ENCODE measurements at regions not wholly inside any gene's neighbourhood (a gene's known extent, or its start where the extent isn't known, plus 50 kb on each side); places are given as distances from the start of the nearest gene placed in this dataset.
"Not testable (repeated sequence)": the region's sequence is repeated elsewhere in the genome, so short reads cannot be mapped to it uniquely, and the experiment has no call there.

- no peak for DNase-seq (ENCODE audit: extremely low read depth in 1 of 11, low read depth in 9 of 11, low spot score in 4 of 11)
These were observed 69.4 kb downstream of the SAMD9 start for GRCh38 chr7:93048136-93048930.

- no peak for DNase-seq (ENCODE audit: extremely low read depth in 1 of 11, low read depth in 9 of 11, low spot score in 4 of 11)
These were observed 70.2 kb downstream of the SAMD9 start for GRCh38 chr7:93047514-93048099.

DNA sequence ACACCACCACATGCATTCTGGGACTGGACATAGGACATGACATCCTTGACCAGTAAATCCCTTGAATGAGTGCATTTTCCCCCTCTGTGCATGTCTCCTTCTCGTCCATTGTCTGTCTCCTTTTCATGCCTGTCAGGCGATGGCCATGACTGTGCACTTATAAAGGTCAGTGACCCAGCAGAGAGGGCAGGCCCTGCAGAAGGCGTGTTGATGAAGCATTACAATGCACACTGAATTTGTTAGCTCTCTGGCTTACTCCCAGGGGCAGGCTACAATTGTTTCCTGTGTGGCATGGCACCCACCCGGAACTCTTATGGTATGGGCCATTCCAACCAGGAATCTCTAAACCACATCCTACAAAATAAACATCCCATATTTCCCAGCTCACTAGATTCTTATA lies 71.1 kb downstream of the SAMD9 start:
- DNase-seq (ENCODE audit: extremely low read depth in 1 of 11, low read depth in 9 of 11, low spot score in 4 of 11) = no peak

DNA sequence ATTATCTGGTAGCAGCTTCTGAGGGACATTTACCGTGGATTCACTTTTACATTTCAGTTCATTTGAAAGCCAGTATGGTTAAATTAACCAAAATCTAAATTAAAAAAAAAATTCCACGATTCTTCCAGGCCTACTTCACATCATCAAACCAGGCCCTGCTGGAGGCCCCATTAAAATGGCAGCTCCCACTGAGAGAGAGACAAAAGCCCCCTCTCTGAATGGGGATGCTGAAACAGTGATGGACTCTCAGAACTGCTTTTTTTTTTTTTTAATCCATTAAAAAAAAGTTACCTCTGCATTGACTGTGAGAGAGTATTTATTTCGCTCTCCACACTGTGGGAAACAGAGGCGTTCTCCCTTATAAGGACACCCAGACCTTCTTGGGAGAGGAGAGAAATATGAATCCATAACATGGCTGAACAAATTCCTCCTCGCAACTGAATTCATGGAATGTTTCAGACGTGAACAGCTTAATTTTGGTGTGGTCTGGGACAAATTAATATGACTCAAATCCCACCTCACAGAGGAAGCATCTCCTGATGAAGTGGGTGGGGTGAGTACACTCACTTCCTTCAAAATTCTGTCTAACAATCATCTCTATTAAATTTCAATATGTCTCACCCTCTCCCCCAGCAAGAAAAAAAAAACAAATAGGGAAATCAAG lies 73.5 kb downstream of the SAMD9 start:
- DNase-seq (ENCODE audit: extremely low read depth in 1 of 11, low read depth in 9 of 11, low spot score in 4 of 11) = no peak

DNA sequence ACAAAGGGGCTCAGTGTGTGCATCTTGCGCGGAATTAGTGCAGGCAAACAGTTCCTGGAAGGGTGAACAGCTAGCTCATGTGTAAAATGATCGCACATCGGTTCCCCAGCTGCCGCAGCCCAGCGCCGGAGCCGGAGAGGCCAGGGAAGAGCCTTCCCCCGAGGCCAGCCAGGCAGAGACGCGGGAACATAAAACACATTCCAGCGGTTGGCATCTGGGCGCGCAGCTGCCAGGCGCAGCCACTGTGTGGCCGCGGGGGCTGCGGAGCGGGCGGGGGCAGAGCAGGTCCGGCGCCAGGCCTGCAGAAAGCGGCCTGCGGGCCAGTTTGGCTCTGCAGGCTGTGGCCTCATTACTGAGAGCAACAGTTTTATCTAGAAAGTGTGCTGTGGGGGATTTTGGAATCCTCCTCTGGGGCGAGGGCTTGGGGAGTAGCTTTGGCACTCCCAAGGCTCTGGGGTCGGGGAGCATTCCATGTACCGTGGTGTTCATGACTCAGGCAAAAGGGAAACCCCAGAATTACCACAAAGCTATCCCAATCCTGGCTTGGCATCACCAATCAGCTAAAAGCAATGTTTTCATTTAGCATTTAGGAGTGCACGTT lies 74.3 kb downstream of the SAMD9 start:
- peak; percentile 9 to 55 (median 43) for DNase-seq (ENCODE audit: extremely low read depth in 1 of 11, low read depth in 9 of 11, low spot score in 4 of 11)

DNA sequence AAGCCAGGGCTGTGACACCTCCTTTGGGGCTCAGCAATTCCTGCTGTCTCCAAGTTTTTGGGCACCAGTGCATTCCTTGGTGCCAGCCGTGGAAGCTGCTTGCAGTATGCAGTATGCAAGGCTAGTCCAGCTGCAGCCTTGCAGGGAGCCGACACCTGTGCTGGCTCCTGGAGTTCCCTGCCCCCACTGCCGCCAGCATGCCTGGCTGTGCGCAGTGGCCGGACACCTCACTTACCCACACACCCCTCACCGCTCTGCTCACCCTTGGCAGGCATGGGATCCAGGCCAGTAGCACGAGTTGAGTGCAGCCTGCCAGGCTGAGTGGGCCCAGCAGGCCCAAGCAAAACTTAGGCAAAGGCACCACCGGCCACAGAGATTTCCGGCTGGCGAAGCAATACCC lies 77.4 kb downstream of the SAMD9 start:
- DNase-seq (ENCODE audit: extremely low read depth in 1 of 11, low read depth in 9 of 11, low spot score in 4 of 11) = no peak

DNA sequence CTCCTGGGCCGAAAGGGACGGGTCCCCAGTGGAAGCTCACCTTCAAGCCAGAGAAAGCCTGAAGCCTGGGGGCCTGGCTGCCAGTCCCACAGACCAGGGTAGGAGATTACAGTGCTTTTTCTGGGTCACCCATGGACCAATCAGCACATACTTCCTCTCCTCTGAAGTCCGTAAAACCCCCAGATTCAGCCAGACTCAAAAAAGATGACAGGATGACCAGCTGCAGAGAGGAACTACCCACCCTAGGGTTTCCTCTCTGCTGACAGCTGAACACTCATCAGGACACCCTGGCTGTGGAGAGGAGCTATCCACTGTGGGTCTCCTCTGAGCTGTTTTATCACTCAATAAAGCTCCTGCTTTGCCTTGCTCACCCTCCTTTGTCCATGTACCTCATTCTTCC lies 78.0 kb downstream of the SAMD9 start:
- no peak for DNase-seq (ENCODE audit: extremely low read depth in 1 of 11, low read depth in 9 of 11, low spot score in 4 of 11)

DNA sequence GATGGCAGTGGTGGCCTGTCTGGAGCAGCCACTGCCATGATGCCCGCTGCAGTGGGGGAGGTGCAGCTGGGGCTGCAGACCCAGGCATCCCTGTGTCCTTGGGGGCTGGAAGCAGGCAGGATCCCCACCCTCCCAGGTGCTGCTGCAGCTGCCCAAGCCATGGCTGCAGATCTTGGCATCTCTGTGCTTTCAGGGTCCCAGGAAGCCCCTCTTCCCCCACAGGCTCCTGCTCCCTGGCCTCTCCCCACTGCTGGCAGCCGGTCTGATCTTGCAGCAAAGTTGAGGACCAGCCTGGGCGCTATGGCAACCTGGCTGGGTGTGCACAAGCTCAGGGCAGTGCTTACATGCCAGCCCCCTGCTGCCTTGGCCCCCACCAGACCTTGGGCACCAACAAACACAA lies 78.5 kb downstream of the SAMD9 start:
- DNase-seq (ENCODE audit: extremely low read depth in 1 of 11, low read depth in 9 of 11, low spot score in 4 of 11) = no peak

GRCh38 chr7:93036807-93037206 lies 81.0 kb downstream of the SAMD9 start:
- no peak for DNase-seq (ENCODE audit: extremely low read depth in 1 of 11, low read depth in 9 of 11, low spot score in 4 of 11)

- DNase-seq (ENCODE audit: extremely low read depth in 1 of 11, low read depth in 9 of 11, low spot score in 4 of 11) = no peak
These were observed 81.6 kb downstream of the SAMD9 start for GRCh38 chr7:93036149-93036640.

DNA sequence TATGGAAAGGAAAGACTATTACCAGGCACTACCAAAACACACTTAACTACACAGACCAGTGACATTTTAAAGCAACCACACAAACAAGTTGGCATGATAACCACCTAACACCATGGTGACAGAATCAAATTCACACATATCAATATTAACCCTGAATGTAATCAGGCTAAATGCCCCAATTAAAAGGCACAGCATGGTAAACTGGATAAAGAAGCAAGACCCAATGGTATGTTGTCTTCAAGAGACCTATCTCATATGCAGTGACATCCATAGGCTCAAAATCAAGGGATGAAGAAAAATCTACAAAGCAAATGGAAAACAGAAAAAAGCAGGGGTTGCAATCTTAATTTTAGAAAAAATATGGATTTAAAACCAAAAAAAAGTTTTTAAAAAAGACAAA lies 86.0 kb downstream of the SAMD9 start:
- DNase-seq (ENCODE audit: extremely low read depth in 1 of 11, low read depth in 9 of 11, low spot score in 4 of 11) = no peak

DNA sequence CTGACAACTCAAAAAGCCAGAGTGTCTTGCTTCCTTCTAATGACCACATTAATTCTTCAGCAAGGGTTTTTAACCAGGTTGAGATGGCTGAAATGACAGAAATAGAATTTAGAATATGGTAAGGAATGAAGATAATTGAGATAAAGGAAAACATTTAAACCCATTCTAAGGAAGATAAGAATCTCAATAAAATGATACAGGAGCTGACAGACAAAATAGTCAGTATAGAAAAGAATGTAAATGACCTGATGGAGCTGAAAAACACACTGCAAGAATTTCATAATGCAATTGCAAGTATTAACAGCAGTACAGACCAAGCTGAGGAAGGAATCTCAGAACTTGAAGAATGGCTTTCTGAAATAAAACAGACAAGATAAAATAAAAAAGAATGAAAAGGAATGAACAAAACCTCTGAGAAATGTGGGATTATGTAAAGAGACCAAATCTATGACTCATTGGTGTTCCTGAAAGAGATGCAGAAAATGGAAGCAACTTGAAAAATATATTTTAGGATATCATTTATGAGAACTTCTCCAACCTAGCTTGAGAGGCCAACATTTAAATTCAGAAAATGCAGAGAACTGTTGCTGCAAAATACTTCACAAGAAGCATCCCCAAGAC lies 87.1 kb downstream of the SAMD9 start:
- DNase-seq (ENCODE audit: extremely low read depth in 1 of 11, low read depth in 9 of 11, low spot score in 4 of 11) = no peak

GRCh38 chr7:93029056-93029455 lies 88.7 kb downstream of the SAMD9 start:
- no peak for DNase-seq (ENCODE audit: extremely low read depth in 1 of 11, low read depth in 9 of 11, low spot score in 4 of 11)

GRCh38 chr7:93028610-93029009 lies 89.2 kb downstream of the SAMD9 start:
- DNase-seq (ENCODE audit: extremely low read depth in 1 of 11, low read depth in 9 of 11, low spot score in 4 of 11) = no peak

DNA sequence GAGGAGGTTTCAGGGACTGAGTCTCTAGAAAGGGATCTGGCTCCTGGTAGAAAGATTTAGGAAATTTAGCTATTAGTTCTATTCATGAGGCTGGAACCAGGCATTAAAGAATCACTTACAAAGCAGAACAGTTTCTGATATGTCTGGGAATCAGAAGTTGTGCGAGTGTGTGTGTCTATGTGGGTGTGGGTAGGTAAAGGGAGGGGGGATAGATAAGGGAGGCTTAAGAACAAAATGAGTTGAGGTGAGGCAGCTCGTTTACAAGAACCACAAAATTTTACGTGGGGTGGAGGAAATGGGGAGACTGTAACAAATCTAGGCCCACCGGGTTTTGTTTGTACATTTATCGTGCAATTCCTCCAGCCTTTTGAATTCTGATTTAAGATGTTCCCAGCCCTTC lies 90.7 kb downstream of the SAMD9 start:
- DNase-seq (ENCODE audit: extremely low read depth in 1 of 11, low read depth in 9 of 11, low spot score in 4 of 11) = no peak

GRCh38 chr7:93026425-93026824 lies 91.4 kb downstream of the SAMD9 start:
- no peak for DNase-seq (ENCODE audit: extremely low read depth in 1 of 11, low read depth in 9 of 11, low spot score in 4 of 11)

- no peak for DNase-seq (ENCODE audit: extremely low read depth in 1 of 11, low read depth in 9 of 11, low spot score in 4 of 11)
These were observed 92.4 kb downstream of the SAMD9 start for GRCh38 chr7:93025389-93025788.

DNA sequence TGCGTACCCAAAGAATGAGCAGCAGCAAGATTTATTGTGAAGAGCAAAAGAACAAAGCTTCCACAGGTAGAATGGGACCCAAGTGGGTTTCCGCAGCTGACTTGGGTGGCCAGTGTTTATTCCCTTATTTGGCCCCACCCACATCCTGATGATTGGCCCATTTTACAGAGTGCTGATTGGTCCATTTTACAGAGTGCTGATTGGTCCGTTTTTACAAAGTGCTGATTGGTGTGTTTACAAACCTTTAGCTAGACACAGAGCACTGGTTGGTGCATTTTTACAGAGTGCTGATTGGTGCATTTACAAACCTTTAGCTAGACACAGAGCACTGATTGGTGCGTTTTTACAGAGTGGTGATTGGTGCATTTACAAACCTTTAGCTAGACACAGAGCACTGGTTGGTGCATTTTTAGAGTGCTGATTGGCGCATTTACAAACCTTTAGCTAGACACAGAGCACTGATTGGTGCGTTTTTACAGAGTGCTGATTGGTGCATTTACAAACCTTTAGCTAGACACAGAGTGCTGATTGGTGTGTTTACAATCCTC lies 94.8 kb downstream of the SAMD9 start:
- not testable (repeated sequence) for DNase-seq (ENCODE audit: extremely low read depth in 1 of 11, low read depth in 9 of 11, low spot score in 4 of 11)

GRCh38 chr7:93021748-93022147 lies 96.0 kb downstream of the SAMD9 start:
- no peak for DNase-seq (ENCODE audit: extremely low read depth in 1 of 11, low read depth in 9 of 11, low spot score in 4 of 11)
